Caco-2 (cell line): ENCODE measurements at regions not wholly inside any gene's neighbourhood (a gene's known extent, or its start where the extent isn't known, plus 50 kb on each side); places are given as distances from the start of the nearest gene placed in this dataset.
"Not testable (repeated sequence)": the region's sequence is repeated elsewhere in the genome, so short reads cannot be mapped to it uniquely, and the experiment has no call there.

Source experiments
- BruUV-seq: library from RNA; stranded (reverse); fragments of 400-500 nt; replicated peaks from 2 replicates; lab custom pipeline; 2021; lab: Mats Ljungman, UMichigan
- CTCF ChIA-PET: fragments of 300-600 bp; sonication (Branson Sonifier 250); formaldehyde crosslinking; loops from one replicate; lab custom pipeline; 2022; ENCODE audit warnings: antibody characterized with exemption; lab: Charles Lee
- POLR2A ChIA-PET: fragments of 300-600 bp; sonication (Branson Sonifier 250); formaldehyde crosslinking; loops from one replicate; lab custom pipeline; 2022; ENCODE audit warnings: antibody characterized with exemption; lab: Charles Lee
- DNase-seq, 2 experiments: peaks; one replicate each; pipeline versions ENCODE4 v3.0.0 to v3.0.0-alpha.2; 2020 to 2022
- H3K27me3 ChIP-seq: replicated peaks from 2 replicates; pipeline ENCODE4 v1.6.0; 2011; ENCODE audit warnings: low read length; ENCODE audit not compliant: control insufficient read depth, insufficient read depth
- H3K36me3 ChIP-seq: 2 replicates; pipeline ENCODE4 v1.5.1; 2011; ENCODE audit warnings: low read length; ENCODE audit not compliant: control insufficient read depth, insufficient read depth
- H3K4me1 ChIP-seq: fragments of 250-450 bp; sonication (Bioruptor Pico); 2 replicates; pipeline ENCODE4 v1.5.1; 2020; ENCODE audit warnings: mild to moderate bottlenecking
- H3K4me3 ChIP-seq: 2 replicates; pipeline ENCODE4 v1.5.1; 2011; ENCODE audit warnings: low read depth, mild to moderate bottlenecking, control low read depth, low read length
- H3K9me3 ChIP-seq: fragments of 250-450 bp; sonication (Bioruptor Pico); 2 replicates; pipeline ENCODE4 v1.5.1; 2020; ENCODE audit warnings: mild to moderate bottlenecking, moderate library complexity
- H3K27ac Mint-ChIP-seq: one replicate; pipeline ENCODE4 v1.8.0; 2022; ENCODE audit warnings: mixed read lengths; ENCODE audit not compliant: unreplicated experiment
- H3K27me3 Mint-ChIP-seq: one replicate; pipeline ENCODE4 v1.8.0; 2022; ENCODE audit warnings: mixed read lengths; ENCODE audit not compliant: insufficient read depth, unreplicated experiment
- H3K36me3 Mint-ChIP-seq: one replicate; pipeline ENCODE4 v1.8.0; 2022; ENCODE audit warnings: mild to moderate bottlenecking, mixed read lengths; ENCODE audit not compliant: insufficient read depth, unreplicated experiment
- H3K4me1 Mint-ChIP-seq: one replicate; pipeline ENCODE4 v1.8.0; 2022; ENCODE audit warnings: low read depth, mixed read lengths; ENCODE audit not compliant: unreplicated experiment
- H3K4me3 Mint-ChIP-seq: one replicate; pipeline ENCODE4 v1.8.0; 2022; ENCODE audit warnings: mild to moderate bottlenecking, moderate library complexity, mixed read lengths; ENCODE audit not compliant: unreplicated experiment
- H3K9me3 Mint-ChIP-seq: one replicate; pipeline ENCODE4 v1.8.0; 2022; ENCODE audit warnings: mixed read lengths; ENCODE audit not compliant: unreplicated experiment
- CTCF ChIP-seq, 2 experiments: fragments of 200-600 bp in 1 of 2; IDR thresholded peaks; 1 replicate in 1 of 2; 2 replicates in 1 of 2; pipeline versions ENCODE4 v1.5.1 to v1.8.0; 2011 to 2022; ENCODE audit warnings: antibody characterized with exemption in 1 of 2, control low read depth in 1 of 2, inconsistent platforms in 1 of 2, low read depth in 1 of 2, low read length in 1 of 2, mild to moderate bottlenecking in 1 of 2, moderate library complexity in 1 of 2; ENCODE audit not compliant: insufficient read depth in 1 of 2, severe bottlenecking in 1 of 2, unreplicated experiment in 1 of 2
- intact Hi-C: fragments of 100-400 bp; cut with micrococcal nuclease; formaldehyde crosslinking; loops from one replicate; pipeline ENCODE4 v1.10.0; 2022; ENCODE audit not compliant: unreplicated experiment

GRCh38 chr6:74479420-74479819 is 726.4 kb downstream of the COL12A1 start:
- H3K27ac Mint-ChIP-seq, result no peak overlapping the region
- intact Hi-C loops, result no loop called here

GRCh38 chr6:74474046-74474445 is 731.8 kb downstream of the COL12A1 start:
- H3K4me1 ChIP-seq, H3K4me3 Mint-ChIP-seq, intact Hi-C loops, CTCF ChIA-PET, H3K27me3 ChIP-seq, BruUV-seq, H3K36me3 ChIP-seq, H3K4me3 ChIP-seq, H3K27ac Mint-ChIP-seq, H3K9me3 Mint-ChIP-seq, H3K4me1 Mint-ChIP-seq, POLR2A ChIA-PET, H3K9me3 ChIP-seq, H3K27me3 Mint-ChIP-seq, H3K36me3 Mint-ChIP-seq, DNase-seq: not testable (repeated sequence)

More at GRCh38 chr6:74479420-74479819, 726.4 kb downstream of the COL12A1 start:
- ChIA-PET CTCF (no interaction called here), POLR2A (no interaction called here)
- Mint-ChIP-seq H3K9me3 (no peaks in the 10 kb centered on the region), H3K4me1 (no peaks in the 10 kb centered on the region), H3K36me3 (no peaks in the 10 kb centered on the region), H3K4me3 (no peak overlapping the region), H3K27me3 (no peaks in the 10 kb centered on the region)
- H3K27me3 ChIP-seq, result no peaks in the 10 kb centered on the region
- no peaks in the 10 kb centered on the region for H3K4me1 ChIP-seq
- H3K36me3 ChIP-seq, result no peaks in the 10 kb centered on the region
- H3K9me3 ChIP-seq, result no peaks in the 10 kb centered on the region; the same call in 1 of the 2 replicates
- BruUV-seq, result no TSS peak
- no peak for DNase-seq
- H3K4me3 ChIP-seq, result no peak overlapping the region
- no peak for TF ChIP-seq CTCF (IDR thresholded peaks at IDR 0.05; ENCODE audit: insufficient read depth in 1 of 2, low read depth in 1 of 2, low read length in 1 of 2, severe bottlenecking in 1 of 2, unreplicated experiment in 1 of 2)

GRCh38 chr6:74468552-74468951 is 737.3 kb downstream of the COL12A1 start:
- DNase-seq, H3K27ac Mint-ChIP-seq, H3K4me3 ChIP-seq, H3K27me3 Mint-ChIP-seq, H3K36me3 ChIP-seq, CTCF ChIA-PET, POLR2A ChIA-PET, BruUV-seq, H3K4me1 ChIP-seq, H3K4me3 Mint-ChIP-seq, intact Hi-C loops, H3K27me3 ChIP-seq, H3K36me3 Mint-ChIP-seq, H3K9me3 ChIP-seq, H3K4me1 Mint-ChIP-seq, H3K9me3 Mint-ChIP-seq: not testable (repeated sequence)

- no peaks in the 10 kb centered on the region for H3K36me3 Mint-ChIP-seq
- H3K27me3 Mint-ChIP-seq, result no peaks in the 10 kb centered on the region
- POLR2A ChIA-PET, result no interaction called here
- Histone ChIP-seq H3K9me3 (no peaks in the 10 kb centered on the region; the same call in 1 of the 2 replicates), H3K36me3 (no peaks in the 10 kb centered on the region), H3K27me3 (no peaks in the 10 kb centered on the region), H3K4me1 (peaks cover 14% of the 10 kb centered on the region), H3K4me3 (no peak overlapping the region)
- no peak overlapping the region for H3K4me3 Mint-ChIP-seq
- CTCF ChIA-PET, result no interaction called here
- DNase-seq, result no peak
- peaks cover 10% of the 10 kb centered on the region for H3K9me3 Mint-ChIP-seq
- no peak for TF ChIP-seq CTCF (IDR thresholded peaks at IDR 0.05; ENCODE audit: insufficient read depth in 1 of 2, low read depth in 1 of 2, low read length in 1 of 2, severe bottlenecking in 1 of 2, unreplicated experiment in 1 of 2)
- H3K4me1 Mint-ChIP-seq, result peaks cover 5% of the 10 kb centered on the region
- intact Hi-C loops, result no loop called here
- no TSS peak for BruUV-seq
- H3K27ac Mint-ChIP-seq, result no peak overlapping the region
Measured at GRCh38 chr6:74467533-74468215, 738.2 kb downstream of the COL12A1 start.
